OCI-LY7 (cell line): ENCODE measurements at regions not wholly inside any gene's neighbourhood (a gene's known extent, or its start where the extent isn't known, plus 50 kb on each side); places are given as distances from the start of the nearest gene placed in this dataset.

Experiments used
- BruUV-seq: library from RNA; stranded (reverse); fragments of 400-500 nt; replicated peaks from 2 replicates; lab custom pipeline; 2021; lab: Mats Ljungman, UMichigan
- CTCF ChIA-PET: fragments of 300-600 bp; sonication (Branson Sonifier 250); formaldehyde crosslinking; loops from one replicate; lab custom pipeline; 2022; ENCODE audit warnings: antibody characterized with exemption; ENCODE audit not compliant: unreplicated experiment; lab: Charles Lee
- POLR2A ChIA-PET: fragments of 300-600 bp; sonication (Branson Sonifier 250); formaldehyde crosslinking; loops from one replicate; lab custom pipeline; 2022; ENCODE audit warnings: antibody characterized with exemption; lab: Charles Lee
- DNase-seq: peaks from one replicate; pipeline ENCODE4 v3.0.0-alpha.2; 2015; ENCODE audit warnings: low spot score
- H2AFZ ChIP-seq: fragments of 200-600 bp; sonication (generic), shearing (Covaris generic); 2 replicates; pipeline ENCODE4 v1.6.1; 2014; ENCODE audit warnings: mild to moderate bottlenecking, antibody characterized with exemption, low read length, moderate library complexity
- H3K27ac ChIP-seq: fragments of 200-600 bp; sonication (generic); 2 replicates; pipeline ENCODE4 v1.5.1; 2014; ENCODE audit warnings: mixed run types, low read depth, mild to moderate bottlenecking, moderate library complexity, low read length, inconsistent platforms; ENCODE audit not compliant: poor library complexity, severe bottlenecking
- H3K36me3 ChIP-seq: fragments of 200-600 bp; sonication (generic); 2 replicates; pipeline ENCODE4 v1.6.1; 2014; ENCODE audit warnings: mild to moderate bottlenecking, antibody characterized with exemption, low read length, moderate library complexity, mixed read lengths; ENCODE audit not compliant: insufficient read depth
- H3K4me1 ChIP-seq: fragments of 200-600 bp; sonication (generic); 2 replicates; pipeline ENCODE4 v1.5.1; 2014; ENCODE audit warnings: mild to moderate bottlenecking, low read length; ENCODE audit not compliant: insufficient read depth, poor library complexity, severe bottlenecking
- H3K4me2 ChIP-seq: fragments of 200-600 bp; sonication (generic); 2 replicates; pipeline ENCODE4 v1.6.1; 2014; ENCODE audit warnings: mild to moderate bottlenecking, low read length
- H3K4me3 ChIP-seq: fragments of 200-600 bp; sonication (generic); 2 replicates; pipeline ENCODE4 v1.5.1; 2014; ENCODE audit warnings: mild to moderate bottlenecking, low read depth, low read length; ENCODE audit not compliant: poor library complexity, severe bottlenecking
- H3K79me2 ChIP-seq: fragments of 200-600 bp; sonication (generic); 2 replicates; pipeline ENCODE4 v1.6.1; 2016; ENCODE audit warnings: low read depth, mild to moderate bottlenecking, low read length, moderate library complexity, mixed read lengths; ENCODE audit not compliant: insufficient read depth
- H3K9me2 ChIP-seq: fragments of 200-600 bp; sonication (generic); 2 replicates; pipeline ENCODE4 v1.6.1; 2016; ENCODE audit warnings: mild to moderate bottlenecking, low read length, mixed read lengths; ENCODE audit not compliant: insufficient read depth
- H3K9me3 ChIP-seq: fragments of 200-600 bp; sonication (generic); 2 replicates; pipeline ENCODE4 v1.6.1; 2014; ENCODE audit warnings: mild to moderate bottlenecking, mixed run types, low read length, mixed read lengths
- H4K20me1 ChIP-seq: fragments of 200-600 bp; sonication (generic); 2 replicates; pipeline ENCODE4 v1.6.1; 2014; ENCODE audit warnings: mild to moderate bottlenecking, antibody characterized with exemption, low read length, moderate library complexity, mixed read lengths; ENCODE audit not compliant: insufficient read depth
- EZH2phosphoT487 ChIP-seq: fragments of 200-600 bp; sonication (generic); IDR thresholded peaks from 2 replicates; pipeline ENCODE4 v1.6.1; 2018; ENCODE audit warnings: low read depth, borderline replicate concordance, mild to moderate bottlenecking, mixed run types, antibody characterized with exemption, low read length, moderate library complexity, mixed read lengths
- intact Hi-C: fragments of 100-400 bp; cut with micrococcal nuclease; formaldehyde crosslinking; loops from one replicate; pipeline ENCODE4 v1.10.0; 2022; ENCODE audit not compliant: unreplicated experiment
- TF ChIP-seq, protein P1 (sequence below): fragments of 200-600 bp; sonication (generic); conservative IDR thresholded peaks from 2 replicates; pipeline ENCODE4 v1.5.1; 2014; ENCODE audit warnings: mild to moderate bottlenecking, antibody characterized with exemption, low read length, moderate library complexity, mixed read lengths

DNA sequence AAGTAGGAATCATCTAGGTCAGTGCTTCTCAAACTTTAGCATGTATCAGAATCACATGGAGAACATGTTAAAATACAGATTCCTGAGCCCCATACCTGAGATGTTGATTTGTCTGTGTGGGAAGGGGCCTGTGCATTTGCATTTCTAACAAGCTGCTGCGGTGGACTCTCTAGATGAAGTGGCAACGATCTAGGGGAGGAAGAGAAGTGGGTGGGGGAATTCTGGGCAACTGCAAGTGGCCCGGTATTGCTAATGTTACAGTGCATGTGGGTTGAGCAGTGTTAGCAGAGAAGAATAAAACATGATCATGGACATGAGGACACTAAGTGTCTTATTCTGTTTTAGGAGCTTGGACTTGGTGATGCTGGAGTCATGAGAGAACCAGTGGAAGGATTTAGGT lies 329.0 kb downstream of the OLFM4 start:
- H3K4me3 ChIP-seq = no peak overlapping the region
- H3K79me2 ChIP-seq = no peaks in the 10 kb centered on the region
- no peak overlapping the region for H2AFZ ChIP-seq
- no peak overlapping the region for H3K4me2 ChIP-seq
- intact Hi-C loops = no loop called here
- ChIA-PET CTCF (interaction anchor here (0.6 kb wide), 1 partner anchor 1319 kb away, joined by 3 read pairs; no protein-coding TSS in a partner anchor), POLR2A (no interaction called here)
- no peaks in the 10 kb centered on the region for H3K9me3 ChIP-seq
- TF ChIP-seq EZH2phosphoT487 = no peak
- TF ChIP-seq, protein P1, sequence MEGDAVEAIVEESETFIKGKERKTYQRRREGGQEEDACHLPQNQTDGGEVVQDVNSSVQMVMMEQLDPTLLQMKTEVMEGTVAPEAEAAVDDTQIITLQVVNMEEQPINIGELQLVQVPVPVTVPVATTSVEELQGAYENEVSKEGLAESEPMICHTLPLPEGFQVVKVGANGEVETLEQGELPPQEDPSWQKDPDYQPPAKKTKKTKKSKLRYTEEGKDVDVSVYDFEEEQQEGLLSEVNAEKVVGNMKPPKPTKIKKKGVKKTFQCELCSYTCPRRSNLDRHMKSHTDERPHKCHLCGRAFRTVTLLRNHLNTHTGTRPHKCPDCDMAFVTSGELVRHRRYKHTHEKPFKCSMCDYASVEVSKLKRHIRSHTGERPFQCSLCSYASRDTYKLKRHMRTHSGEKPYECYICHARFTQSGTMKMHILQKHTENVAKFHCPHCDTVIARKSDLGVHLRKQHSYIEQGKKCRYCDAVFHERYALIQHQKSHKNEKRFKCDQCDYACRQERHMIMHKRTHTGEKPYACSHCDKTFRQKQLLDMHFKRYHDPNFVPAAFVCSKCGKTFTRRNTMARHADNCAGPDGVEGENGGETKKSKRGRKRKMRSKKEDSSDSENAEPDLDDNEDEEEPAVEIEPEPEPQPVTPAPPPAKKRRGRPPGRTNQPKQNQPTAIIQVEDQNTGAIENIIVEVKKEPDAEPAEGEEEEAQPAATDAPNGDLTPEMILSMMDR = no peak
- H3K9me2 ChIP-seq = no peaks in the 10 kb centered on the region
- DNase-seq = no peak
- no peaks in the 10 kb centered on the region for H3K36me3 ChIP-seq
- no peaks in the 10 kb centered on the region for H4K20me1 ChIP-seq
- no TSS peak for BruUV-seq
- no peak overlapping the region for H3K27ac ChIP-seq
- H3K4me1 ChIP-seq = no peaks in the 10 kb centered on the region

DNA sequence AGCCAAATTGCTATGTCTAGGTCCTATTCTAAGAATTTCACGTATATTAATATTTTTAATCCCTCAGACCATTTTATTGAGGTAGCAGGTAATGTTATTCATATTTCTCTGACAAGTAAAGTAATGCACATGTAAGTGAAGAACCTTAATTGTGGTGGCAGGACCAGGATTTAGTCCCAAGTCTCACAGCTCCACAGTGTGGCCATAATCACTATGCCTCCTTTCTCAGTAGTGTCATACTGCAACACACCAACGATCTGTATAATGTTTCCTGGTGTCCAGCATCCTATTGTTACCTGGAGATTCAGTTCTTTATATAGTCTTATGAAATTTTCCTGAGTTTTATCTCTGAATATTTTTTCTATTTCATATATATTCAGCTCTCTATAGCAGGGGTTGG lies 340.3 kb downstream of the OLFM4 start:
- no peak for TF ChIP-seq EZH2phosphoT487
- TF ChIP-seq, protein P1 = no peak
- H3K9me3 ChIP-seq = no peaks in the 10 kb centered on the region
- H3K36me3 ChIP-seq = no peaks in the 10 kb centered on the region
- ChIA-PET POLR2A (interaction anchor here (0.6 kb wide), 1 partner anchor 939 kb away, joined by 3 read pairs; no protein-coding TSS in a partner anchor), CTCF (no interaction called here)
- no peaks in the 10 kb centered on the region for H3K4me1 ChIP-seq
- H3K4me3 ChIP-seq = no peak overlapping the region
- DNase-seq = no peak
- no peaks in the 10 kb centered on the region for H4K20me1 ChIP-seq
- H3K4me2 ChIP-seq = no peak overlapping the region
- no peaks in the 10 kb centered on the region for H3K79me2 ChIP-seq
- H3K27ac ChIP-seq = no peak overlapping the region
- intact Hi-C loops = no loop called here
- BruUV-seq = no TSS peak
- no peaks in the 10 kb centered on the region for H3K9me2 ChIP-seq
- H2AFZ ChIP-seq = no peak overlapping the region

DNA sequence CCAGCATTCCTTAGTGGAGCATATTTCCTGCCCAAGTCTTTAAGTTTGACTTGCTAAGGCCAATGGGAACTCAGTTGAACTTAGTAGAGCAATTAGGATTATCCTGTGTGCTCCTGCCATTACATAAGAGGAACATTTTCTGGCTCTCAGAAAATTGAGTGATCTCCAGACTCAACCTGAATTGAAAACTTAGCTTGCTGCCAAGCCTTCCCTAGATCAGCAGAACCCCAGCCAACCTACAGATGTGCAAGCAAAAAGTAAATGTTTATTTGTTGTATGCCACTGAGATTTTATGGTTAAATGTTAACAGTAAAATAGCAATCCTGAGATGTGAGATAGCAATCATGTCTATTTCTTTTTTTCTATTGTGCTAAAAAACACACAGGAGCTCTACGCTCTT lies 350.9 kb downstream of the OLFM4 start:
- H3K9me2 ChIP-seq = no peaks in the 10 kb centered on the region
- H3K27ac ChIP-seq = no peak overlapping the region
- H3K4me2 ChIP-seq = no peak overlapping the region
- ChIA-PET POLR2A (interaction anchor here (0.6 kb wide), 1 partner anchor 16 kb away, joined by 3 read pairs; no protein-coding TSS in a partner anchor), CTCF (no interaction called here)
- H4K20me1 ChIP-seq = no peaks in the 10 kb centered on the region
- H3K9me3 ChIP-seq = no peaks in the 10 kb centered on the region
- no peaks in the 10 kb centered on the region for H3K4me1 ChIP-seq
- DNase-seq = no peak
- H3K79me2 ChIP-seq = no peaks in the 10 kb centered on the region
- TF ChIP-seq, protein P1 = no peak
- TF ChIP-seq EZH2phosphoT487 = no peak
- H3K4me3 ChIP-seq = no peak overlapping the region
- no peaks in the 10 kb centered on the region for H3K36me3 ChIP-seq
- no peak overlapping the region for H2AFZ ChIP-seq
- no TSS peak for BruUV-seq
- intact Hi-C loops = no loop called here
